ENCODE measurements at regions not wholly inside any gene's neighbourhood (a gene's known extent, or its start where the extent isn't known, plus 50 kb on each side); places are given as distances from the start of the nearest gene placed in this dataset.

- Histone ChIP-seq H3K9me3 (ENCODE audit: low read depth, low read length) (no peaks in the 10 kb centered on the region), H3K4me1 (ENCODE audit: insufficient read depth, low read length) (no peaks in the 10 kb centered on the region), H3K79me2 (ENCODE audit: insufficient read depth, low read length) (no peaks in the 10 kb centered on the region)
Measured at GRCh38 chr5:130386155-130386554, 481.9 kb downstream of the CHSY3 start.

GRCh38 chr5:130385656-130386055 lies 481.4 kb downstream of the CHSY3 start:
- H3K27ac ChIP-seq (ENCODE audit: low read depth, low read length) = no peak overlapping the region
- no peaks in the 10 kb centered on the region for H3K27me3 ChIP-seq (ENCODE audit: insufficient read depth, low read length)
- no peaks in the 10 kb centered on the region for H4K20me1 ChIP-seq (ENCODE audit: insufficient read depth, low read length)
- no peaks in the 10 kb centered on the region for H3K4me1 ChIP-seq (ENCODE audit: insufficient read depth, low read length)
- no peaks in the 10 kb centered on the region for H3K9me3 ChIP-seq (ENCODE audit: low read depth, low read length)
- H3K4me2 ChIP-seq (ENCODE audit: insufficient read depth, low read length) = no peak overlapping the region
- TF ChIP-seq CTCF (IDR thresholded peaks at IDR 0.05; ENCODE audit: extremely low read depth, low read depth, low read length) = no peak
- peak overlapping the region; percentile 88 for H2AFZ ChIP-seq (ENCODE audit: low read length)
- DNase-seq (ENCODE audit: insufficient read length, low spot score, missing footprints) = peak; percentile 3
- no peaks in the 10 kb centered on the region for H3K36me3 ChIP-seq (ENCODE audit: insufficient read depth, low read length)
- no peaks in the 10 kb centered on the region for H3K79me2 ChIP-seq (ENCODE audit: insufficient read depth, low read length)
- no peak overlapping the region for H3K4me3 ChIP-seq (ENCODE audit: insufficient read depth, low read length)

More at GRCh38 chr5:130386155-130386554, 481.9 kb downstream of the CHSY3 start:
- Histone ChIP-seq H3K27me3 (ENCODE audit: insufficient read depth, low read length) (no peaks in the 10 kb centered on the region), H3K4me2 (ENCODE audit: insufficient read depth, low read length) (no peak overlapping the region), H3K36me3 (ENCODE audit: insufficient read depth, low read length) (no peaks in the 10 kb centered on the region), H2AFZ (ENCODE audit: low read length) (peak overlapping the region; percentile 88), H3K4me3 (ENCODE audit: insufficient read depth, low read length) (no peak overlapping the region), H3K27ac (ENCODE audit: low read depth, low read length) (no peak overlapping the region), H4K20me1 (ENCODE audit: insufficient read depth, low read length) (no peaks in the 10 kb centered on the region)
- peak; percentile 2 for DNase-seq (ENCODE audit: insufficient read length, low spot score, missing footprints)
- peak; percentile 13 for TF ChIP-seq CTCF (IDR thresholded peaks at IDR 0.05; ENCODE audit: extremely low read depth, low read depth, low read length)

- no peaks in the 10 kb centered on the region for H3K4me1 ChIP-seq (ENCODE audit: insufficient read depth, low read length)
- H3K27me3 ChIP-seq (ENCODE audit: insufficient read depth, low read length) = no peaks in the 10 kb centered on the region
- H2AFZ ChIP-seq (ENCODE audit: low read length) = no peak overlapping the region
- no peak overlapping the region for H3K4me2 ChIP-seq (ENCODE audit: insufficient read depth, low read length)
- no peaks in the 10 kb centered on the region for H4K20me1 ChIP-seq (ENCODE audit: insufficient read depth, low read length)
- H3K9me3 ChIP-seq (ENCODE audit: low read depth, low read length) = no peaks in the 10 kb centered on the region
- no peaks in the 10 kb centered on the region for H3K79me2 ChIP-seq (ENCODE audit: insufficient read depth, low read length)
- no peak for TF ChIP-seq CTCF (IDR thresholded peaks at IDR 0.05; ENCODE audit: extremely low read depth, low read depth, low read length)
- no peak overlapping the region for H3K27ac ChIP-seq (ENCODE audit: low read depth, low read length)
- H3K4me3 ChIP-seq (ENCODE audit: insufficient read depth, low read length) = no peak overlapping the region
- DNase-seq (ENCODE audit: insufficient read length, low spot score, missing footprints) = no peak
- H3K36me3 ChIP-seq (ENCODE audit: insufficient read depth, low read length) = no peaks in the 10 kb centered on the region
Measured at GRCh38 chr5:130365956-130366355, 461.7 kb downstream of the CHSY3 start.

DNA sequence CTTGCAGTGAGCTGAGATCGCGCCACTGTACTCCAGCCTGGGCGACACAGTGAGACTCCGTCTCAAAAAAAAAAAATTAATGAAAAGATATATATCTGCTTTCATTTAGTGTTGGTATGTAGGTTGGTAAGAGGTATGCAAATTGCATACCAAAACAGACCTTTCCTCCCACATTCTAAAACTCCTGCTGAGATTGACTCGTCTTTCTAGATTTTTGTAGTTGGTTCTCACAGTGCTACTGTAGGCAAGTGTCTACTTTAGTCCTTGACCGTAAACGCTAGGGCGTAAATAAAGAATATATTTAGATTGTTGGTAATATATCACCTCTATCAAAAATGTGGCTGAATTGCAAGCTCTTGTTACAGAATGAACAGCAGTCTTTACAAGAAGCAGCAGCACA lies 445.9 kb downstream of the CHSY3 start:
- Histone ChIP-seq H3K4me3 (ENCODE audit: insufficient read depth, low read length) (no peak overlapping the region), H3K9me3 (ENCODE audit: low read depth, low read length) (no peaks in the 10 kb centered on the region), H3K27ac (ENCODE audit: low read depth, low read length) (no peak overlapping the region), H3K27me3 (ENCODE audit: insufficient read depth, low read length) (no peaks in the 10 kb centered on the region), H3K4me2 (ENCODE audit: insufficient read depth, low read length) (no peak overlapping the region), H3K79me2 (ENCODE audit: insufficient read depth, low read length) (no peaks in the 10 kb centered on the region), H3K4me1 (ENCODE audit: insufficient read depth, low read length) (no peaks in the 10 kb centered on the region), H2AFZ (ENCODE audit: low read length) (no peak overlapping the region), H3K36me3 (ENCODE audit: insufficient read depth, low read length) (no peaks in the 10 kb centered on the region), H4K20me1 (ENCODE audit: insufficient read depth, low read length) (no peaks in the 10 kb centered on the region)
- no peak for DNase-seq (ENCODE audit: insufficient read length, low spot score, missing footprints)
- no peak for TF ChIP-seq CTCF (IDR thresholded peaks at IDR 0.05; ENCODE audit: extremely low read depth, low read depth, low read length)
